Heart left ventricle (tissue), 16 donors: ENCODE measurements at regions not wholly inside any gene's neighbourhood (a gene's known extent, or its start where the extent isn't known, plus 50 kb on each side); places are given as distances from the start of the nearest gene placed in this dataset.

Experiments
- ATAC-seq, 4 donors: fragments of 200-7000 bp; cut with Tn5 transposase; one replicate each; pipeline ENCODE4 v1.9.1; 2020 to 2022; ENCODE audit warnings: moderate library complexity in 4 of 4, mild to moderate bottlenecking in 3 of 4, moderate number of reproducible peaks in 1 of 4
- DNase-seq, 5 donors: peaks; one replicate each; pipeline ENCODE4 v3.0.0-alpha.2; 2020
- H3K27ac ChIP-seq, 12 donors: fragments of 200-600 bp; sonication (generic) in 4 of 12; one replicate each; pipeline versions ENCODE4 v1.5.0 to v1.8.0; 2016 to 2022; ENCODE audit warnings: mild to moderate bottlenecking in 2 of 12
- H3K27me3 ChIP-seq, 9 donors: fragments of 200-600 bp; sonication (generic) in 2 of 9; one replicate each; pipeline versions ENCODE4 v1.5.1 to v1.8.0; 2016 to 2022; ENCODE audit warnings: mild to moderate bottlenecking in 3 of 9
- H3K36me3 ChIP-seq, 9 donors: fragments of 200-600 bp; sonication (generic) in 2 of 9; one replicate each; pipeline versions ENCODE4 v1.5.0 to v1.8.0; 2018 to 2022; ENCODE audit warnings: mild to moderate bottlenecking in 2 of 9
- H3K4me1 ChIP-seq, 12 donors: fragments of 200-600 bp; sonication (generic) in 4 of 12; one replicate each; pipeline versions ENCODE4 v1.5.0 to v1.8.0; 2016 to 2022; ENCODE audit warnings: mild to moderate bottlenecking in 3 of 12
- H3K4me3 ChIP-seq, 12 donors: fragments of 200-600 bp; sonication (generic) in 4 of 12; one replicate each; pipeline versions ENCODE4 v1.5.0 to v1.8.0; 2017 to 2022; ENCODE audit warnings: mild to moderate bottlenecking in 9 of 12, moderate library complexity in 4 of 12
- H3K9me3 ChIP-seq, 12 donors: fragments of 200-600 bp; sonication (generic) in 4 of 12; one replicate each; pipeline versions ENCODE4 v1.5.0 to v1.8.0; 2016 to 2022; ENCODE audit warnings: mild to moderate bottlenecking in 1 of 12
- CTCF ChIP-seq, 12 donors: fragments of 200-600 bp; sonication (generic) in 4 of 12; IDR thresholded peaks; one replicate each; pipeline versions ENCODE4 v1.5.0 to v1.8.0; 2018 to 2022; ENCODE audit warnings: antibody characterized with exemption in 12 of 12, mild to moderate bottlenecking in 5 of 12
- POLR2A ChIP-seq, 2 donors: fragments of 450-650 bp; IDR thresholded peaks; one replicate each; pipeline ENCODE4 v1.6.1; 2017; ENCODE audit warnings: antibody characterized with exemption in 2 of 2, mild to moderate bottlenecking in 2 of 2, moderate library complexity in 2 of 2
- WGBS, 4 donors: extraction: QIAGEN DNeasy Blood & Tissue Kit in 2 of 4; methylation state at CpG; one replicate each; pipeline versions ENCODE4 v1.1.5 to v1.1.7; 2013 to 2018; 5-methylcytosine and 5-hydroxymethylcytosine counted together
- intact Hi-C, 10 donors: fragments of 100-400 bp; cut with DNase I; formaldehyde crosslinking; loops; one replicate each; pipeline versions ENCODE4 v1.11.1 to v1.14.2; 2022
- donor health status: ischemic (EF 13 %, LVEDD 7.1; RV severe dilation, severe dysfunction).
- donor health status: healthy with polysubstance abuse.
- donor health status: DM: no; HTN: yes; CAD: no.
- donor health status: DM: no; HTN: no; CAD: no.
- donor health status: ischemic (EF 25% LVEDD 6.9; RV normal size, moderate dysfunction).
- donor health status: ischemic (EF 25% LVEDD 5.7; RV mildly dilated, moderate dysfunction).
- donor health status: healthy.
- donor health status: DM: yes; HTN: yes; CAD: no.
- donor health status: ischemic (EF 35%, LVEDD 5.7; RV mildly dilated, moderate dysfunction).
- donor health status: nonischemic (EF 11% LVEDD 7.7; RV severe dilation, severe dysfunction).
- donor health status: DM: yes; HTN: yes; CAD: no.
- donor health status: PGD.
- donor health status: ischemic (EF 29% LVEDD 5.4; RV normal size, mild dysfunction).
- donor health status: nonischemic (EF 23%, LVEDD 6.1; RV moderate dilation, normal function).

GRCh38 chr16:86427433-86427851 is 82.9 kb upstream of the FOXF1 start:
- DNase-seq (no peak), ATAC-seq (no peak)
- TF ChIP-seq POLR2A (IDR thresholded peaks at IDR 0.05) (no peak), CTCF (IDR thresholded peaks at IDR 0.05) (no peak)
- no peaks in the 10 kb centered on the region for H3K36me3 ChIP-seq
- peak overlapping the region in 1 of 12 donors; percentile 86 for H3K27ac ChIP-seq
- H3K4me1 ChIP-seq: peaks cover 0 to 9% (median 0%) of the 10 kb centered on the region in 12 donors
- peaks cover 0 to 8% (median 0%) of the 10 kb centered on the region in 12 donors for H3K9me3 ChIP-seq
- intact Hi-C loops: loop anchor here in 1 of 10 donors (5.0 kb wide), 1 partner anchor 35 kb away; no protein-coding TSS in a partner anchor
- H3K4me3 ChIP-seq: no peak overlapping the region
- WGBS, 4 donors: 90 to 93% (median 93%) methylated on average over 8 of the region's 8 CpGs
- H3K27me3 ChIP-seq: peaks cover 0 to 22% (median 0%) of the 10 kb centered on the region in 9 donors

GRCh38 chr16:86428729-86429517 is 81.4 kb upstream of the FOXF1 start:
- ATAC-seq: peak in 2 of 4 donors; percentile 32 to 39
- Histone ChIP-seq H3K27me3 (peaks cover 0 to 22% (median 0%) of the 10 kb centered on the region in 9 donors), H3K4me1 (peaks cover 0 to 9% (median 0%) of the 10 kb centered on the region in 12 donors), H3K9me3 (no peaks in the 10 kb centered on the region), H3K27ac (peak overlapping the region in 1 of 12 donors; percentile 86), H3K4me3 (no peak overlapping the region), H3K36me3 (no peaks in the 10 kb centered on the region)
- intact Hi-C loops: loop anchor here in 1 of 10 donors (5.0 kb wide), 1 partner anchor 37 kb away; no protein-coding TSS in a partner anchor
- 56 to 63% (median 58%) methylated on average over 12 of the region's 12 CpGs for WGBS, 4 donors
- no peak for TF ChIP-seq CTCF (IDR thresholded peaks at IDR 0.05)
- no peak for TF ChIP-seq POLR2A (IDR thresholded peaks at IDR 0.05)
- DNase-seq: no peak

GRCh38 chr16:86429663-86430062 is 80.7 kb upstream of the FOXF1 start:
- H3K4me3 ChIP-seq: no peak overlapping the region
- peaks cover 0 to 9% (median 0%) of the 10 kb centered on the region in 12 donors for H3K4me1 ChIP-seq
- H3K27me3 ChIP-seq: peaks cover 0 to 19% (median 0%) of the 10 kb centered on the region in 9 donors
- H3K36me3 ChIP-seq: no peaks in the 10 kb centered on the region
- peak overlapping the region in 1 of 12 donors; percentile 86 for H3K27ac ChIP-seq
- no peak for ATAC-seq
- intact Hi-C loops: loop anchor here in 1 of 10 donors (5.0 kb wide), 1 partner anchor 37 kb away; no protein-coding TSS in a partner anchor
- whole genome bisulfite sequencing, 4 donors: 70 to 78% (median 71%) methylated on average over 13 of the region's 13 CpGs
- DNase-seq: no peak
- no peaks in the 10 kb centered on the region for H3K9me3 ChIP-seq
- TF ChIP-seq POLR2A (IDR thresholded peaks at IDR 0.05) (no peak), CTCF (IDR thresholded peaks at IDR 0.05) (no peak)

- H3K27me3 ChIP-seq: peaks cover 0 to 18% (median 0%) of the 10 kb centered on the region in 9 donors
- TF ChIP-seq POLR2A (IDR thresholded peaks at IDR 0.05) (no peak), CTCF (IDR thresholded peaks at IDR 0.05) (no peak)
Measured at GRCh38 chr16:86430814-86431213, 79.5 kb upstream of the FOXF1 start.

More at GRCh38 chr16:86430814-86431213, 79.5 kb upstream of the FOXF1 start:
- intact Hi-C loops: no loop called here
- ATAC-seq: no peak
- no peak for DNase-seq
- Histone ChIP-seq H3K4me1 (peaks cover 0 to 9% (median 0%) of the 10 kb centered on the region in 12 donors), H3K4me3 (no peak overlapping the region), H3K27ac (peak overlapping the region in 1 of 12 donors; percentile 86), H3K36me3 (no peaks in the 10 kb centered on the region), H3K9me3 (no peaks in the 10 kb centered on the region)
- WGBS, 4 donors: 71 to 88% (median 84%) methylated on average over 4 of the region's 4 CpGs
